GM18907 (cell line): ENCODE measurements at regions not wholly inside any gene's neighbourhood (a gene's known extent, or its start where the extent isn't known, plus 50 kb on each side); places are given as distances from the start of the nearest gene placed in this dataset.

Experiments
- ATAC-seq: cut with Tn5 transposase; IDR thresholded peaks from one replicate; pipeline ENCODE4 v1.9.1; 2021; ENCODE audit warnings: mild to moderate bottlenecking, moderate library complexity; ENCODE audit not compliant: unreplicated experiment

GRCh38 chr9:23412046-23412445, 414.0 kb downstream of the ELAVL2 start:
- ATAC-seq = no peak

GRCh38 chr9:23412458-23412857, 413.6 kb downstream of the ELAVL2 start:
- ATAC-seq = no peak

GRCh38 chr9:23413541-23413940, 412.5 kb downstream of the ELAVL2 start:
- ATAC-seq = no peak

GRCh38 chr9:23423999-23424398, 402.0 kb downstream of the ELAVL2 start:
- no peak for ATAC-seq

- no peak for ATAC-seq
These were observed 399.9 kb downstream of the ELAVL2 start for GRCh38 chr9:23426144-23426543.

- ATAC-seq = no peak
These were observed 394.6 kb downstream of the ELAVL2 start for GRCh38 chr9:23431459-23431858.

- no peak for ATAC-seq
These were observed 391.4 kb downstream of the ELAVL2 start for GRCh38 chr9:23434654-23435053.

- no peak for ATAC-seq
These were observed 387.6 kb downstream of the ELAVL2 start for GRCh38 chr9:23438299-23438907.

GRCh38 chr9:23441275-23441674, 384.8 kb downstream of the ELAVL2 start:
- no peak for ATAC-seq

- no peak for ATAC-seq
These were observed 381.4 kb downstream of the ELAVL2 start for GRCh38 chr9:23444658-23445057.

- ATAC-seq = no peak
These were observed 378.9 kb downstream of the ELAVL2 start for GRCh38 chr9:23447166-23447565.

GRCh38 chr9:23447944-23448343, 378.1 kb downstream of the ELAVL2 start:
- no peak for ATAC-seq

- ATAC-seq = no peak
These were observed 374.1 kb downstream of the ELAVL2 start for GRCh38 chr9:23451802-23452418.

- no peak for ATAC-seq
These were observed 361.8 kb downstream of the ELAVL2 start for GRCh38 chr9:23464275-23464674.

- no peak for ATAC-seq
These were observed 358.8 kb downstream of the ELAVL2 start for GRCh38 chr9:23467276-23467675.

GRCh38 chr9:23477908-23478307, 348.1 kb downstream of the ELAVL2 start:
- ATAC-seq = no peak

- no peak for ATAC-seq
These were observed 342.5 kb downstream of the ELAVL2 start for GRCh38 chr9:23483566-23483965.

GRCh38 chr9:23492126-23493002, 333.7 kb downstream of the ELAVL2 start:
- ATAC-seq = peak; percentile 67

- ATAC-seq = no peak
These were observed 332.8 kb downstream of the ELAVL2 start for GRCh38 chr9:23493219-23493618.

- ATAC-seq = no peak
These were observed 329.4 kb downstream of the ELAVL2 start for GRCh38 chr9:23496489-23497136.

GRCh38 chr9:23497137-23497504, 328.9 kb downstream of the ELAVL2 start:
- no peak for ATAC-seq
